GM19438 (cell line): ENCODE measurements at regions not wholly inside any gene's neighbourhood (a gene's known extent, or its start where the extent isn't known, plus 50 kb on each side); places are given as distances from the start of the nearest gene placed in this dataset.

ENCODE experiments used
- ATAC-seq: cut with Tn5 transposase; IDR thresholded peaks from one replicate; pipeline ENCODE4 v1.9.1; 2021; ENCODE audit warnings: low read depth; ENCODE audit not compliant: unreplicated experiment

- no peak for ATAC-seq
Measured at GRCh38 chr11:70695086-70695960, 297.0 kb downstream of the CTTN start.

GRCh38 chr11:70696076-70696475 is 297.7 kb downstream of the CTTN start:
- ATAC-seq = no peak

- ATAC-seq = no peak
Measured at GRCh38 chr11:70696564-70696963, 298.2 kb downstream of the CTTN start.

- no peak for ATAC-seq
Measured at GRCh38 chr11:70697701-70698100, 299.4 kb downstream of the CTTN start.

GRCh38 chr11:70698871-70699270 is 300.5 kb downstream of the CTTN start:
- no peak for ATAC-seq

GRCh38 chr11:70699294-70700221 is 301.2 kb downstream of the CTTN start:
- no peak for ATAC-seq

GRCh38 chr11:70700453-70700852 is 302.1 kb downstream of the CTTN start:
- ATAC-seq = no peak

- no peak for ATAC-seq
Measured at GRCh38 chr11:70700871-70701270, 302.5 kb downstream of the CTTN start.

- no peak for ATAC-seq
Measured at GRCh38 chr11:70702040-70702648, 303.8 kb downstream of the CTTN start.

- ATAC-seq = no peak
Measured at GRCh38 chr11:70703141-70704064, 305.1 kb downstream of the CTTN start.

GRCh38 chr11:70705097-70705496 is 306.8 kb downstream of the CTTN start:
- no peak for ATAC-seq

- no peak for ATAC-seq
Measured at GRCh38 chr11:70705930-70706329, 307.6 kb downstream of the CTTN start.

GRCh38 chr11:70707821-70708220 is 309.5 kb downstream of the CTTN start:
- ATAC-seq = no peak

GRCh38 chr11:70709596-70709995 is 311.3 kb downstream of the CTTN start:
- ATAC-seq = no peak

- ATAC-seq = no peak
Measured at GRCh38 chr11:70710192-70710591, 311.9 kb downstream of the CTTN start.

GRCh38 chr11:70710601-70711000 is 312.3 kb downstream of the CTTN start:
- no peak for ATAC-seq

GRCh38 chr11:70711095-70711910 is 313.0 kb downstream of the CTTN start:
- ATAC-seq = no peak

GRCh38 chr11:70711911-70712185 is 313.5 kb downstream of the CTTN start:
- no peak for ATAC-seq

- no peak for ATAC-seq
Measured at GRCh38 chr11:70712471-70712870, 314.1 kb downstream of the CTTN start.
